A673 (cell line): ENCODE measurements at regions not wholly inside any gene's neighbourhood (a gene's known extent, or its start where the extent isn't known, plus 50 kb on each side); places are given as distances from the start of the nearest gene placed in this dataset.
A peak's percentile ranks its signal among the peaks of the same experiment; 100 is the strongest.

Source experiments
- BruUV-seq: library from RNA; stranded (reverse); fragments of 400-500 nt; replicated peaks from 2 replicates; lab custom pipeline; 2021; lab: Mats Ljungman, UMichigan
- CTCF ChIA-PET: fragments of 300-600 bp; sonication (Branson Sonifier 250); formaldehyde crosslinking; loops from one replicate; lab custom pipeline; 2022; ENCODE audit warnings: antibody characterized with exemption; lab: Charles Lee
- POLR2A ChIA-PET: fragments of 300-600 bp; sonication (Branson Sonifier 250); formaldehyde crosslinking; loops from one replicate; lab custom pipeline; 2022; ENCODE audit warnings: antibody characterized with exemption; ENCODE audit not compliant: low non-redundant PET; lab: Charles Lee
- DNase-seq: peaks from one replicate; pipeline ENCODE4 v3.0.0-alpha.2; 2015; ENCODE audit warnings: low spot score
- H3K27ac ChIP-seq: fragments of 200-600 bp; sonication (generic); 2 replicates; pipeline ENCODE4 v1.5.1; 2016; ENCODE audit warnings: mixed run types, low read depth, mild to moderate bottlenecking, mixed read lengths, antibody characterized with exemption, low read length; ENCODE audit not compliant: poor library complexity, severe bottlenecking
- H3K27me3 ChIP-seq: fragments of 200-600 bp; sonication (generic); replicated peaks from 2 replicates; pipeline ENCODE4 v1.6.1; 2017; ENCODE audit warnings: mixed run types, low read depth, mild to moderate bottlenecking, mixed read lengths, antibody characterized with exemption, low read length; ENCODE audit not compliant: insufficient read depth, poor library complexity
- H3K36me3 ChIP-seq: fragments of 200-600 bp; sonication (generic); 2 replicates; pipeline ENCODE4 v1.6.1; 2016; ENCODE audit warnings: mixed run types, mild to moderate bottlenecking, mixed read lengths, antibody characterized with exemption, low read length; ENCODE audit not compliant: insufficient read depth, poor library complexity, severe bottlenecking
- H3K4me1 ChIP-seq: fragments of 200-600 bp; sonication (generic); 2 replicates; pipeline ENCODE4 v1.6.1; 2017; ENCODE audit warnings: mixed run types, mild to moderate bottlenecking, mixed read lengths, antibody characterized with exemption, low read length; ENCODE audit not compliant: insufficient read depth, poor library complexity, severe bottlenecking
- H3K4me3 ChIP-seq: fragments of 200-600 bp; sonication (generic); 2 replicates; pipeline ENCODE4 v1.5.1; 2016; ENCODE audit warnings: low read depth, mixed run types, mild to moderate bottlenecking, mixed read lengths, low read length; ENCODE audit not compliant: poor library complexity, severe bottlenecking
- H3K9me3 ChIP-seq: fragments of 200-600 bp; sonication (generic); 2 replicates; pipeline ENCODE4 v1.6.1; 2016; ENCODE audit warnings: mixed run types, low read depth, mild to moderate bottlenecking, mixed read lengths, antibody characterized with exemption, low read length; ENCODE audit not compliant: poor library complexity, severe bottlenecking
- EZH2 ChIP-seq: fragments of 200-600 bp; sonication (generic); IDR thresholded peaks from 2 replicates; pipeline ENCODE4 v1.6.1; 2017; ENCODE audit warnings: borderline replicate concordance, low read depth, mild to moderate bottlenecking, mixed read lengths, antibody characterized with exemption, low read length; ENCODE audit not compliant: poor library complexity, severe bottlenecking
- intact Hi-C: fragments of 100-400 bp; cut with micrococcal nuclease; formaldehyde crosslinking; loops from one replicate; pipeline ENCODE4 v1.10.0; 2022; ENCODE audit not compliant: unreplicated experiment
- TF ChIP-seq, protein P1 (sequence below): fragments of 300-800, 200-600 bp; sonication (generic); conservative IDR thresholded peaks from 2 replicates; pipeline ENCODE4 v1.5.1; 2017; ENCODE audit warnings: low read depth, mild to moderate bottlenecking, antibody characterized with exemption, low read length, moderate library complexity, mixed read lengths

DNA sequence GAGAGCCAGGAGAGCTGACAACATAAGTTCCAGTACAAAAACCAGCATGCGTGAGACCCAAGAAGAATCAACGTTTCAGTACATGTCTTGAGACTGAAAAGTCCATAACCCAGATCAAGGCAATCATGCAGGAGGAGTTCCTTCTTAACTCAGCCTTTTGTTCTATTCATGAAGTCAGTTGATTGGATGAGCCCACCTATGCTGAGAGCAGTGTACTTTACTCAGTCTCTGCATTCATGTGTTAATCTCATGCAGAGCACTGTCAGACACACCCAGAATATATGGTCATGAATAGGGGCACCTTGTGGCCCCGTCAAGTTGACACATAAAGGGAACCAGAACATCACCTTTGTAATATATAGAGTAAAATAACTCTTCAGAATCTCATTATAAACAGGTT, 653.6 kb upstream of the CNTNAP5 start:
- Histone ChIP-seq H3K27ac (no peak overlapping the region), H3K36me3 (no peaks in the 10 kb centered on the region), H3K4me3 (no peak overlapping the region), H3K9me3 (no peaks in the 10 kb centered on the region), H3K4me1 (no peaks in the 10 kb centered on the region), H3K27me3 (no peaks in the 10 kb centered on the region)
- ChIA-PET CTCF (no interaction called here), POLR2A (no interaction called here)
- TF ChIP-seq EZH2: no peak
- TF ChIP-seq, protein P1, sequence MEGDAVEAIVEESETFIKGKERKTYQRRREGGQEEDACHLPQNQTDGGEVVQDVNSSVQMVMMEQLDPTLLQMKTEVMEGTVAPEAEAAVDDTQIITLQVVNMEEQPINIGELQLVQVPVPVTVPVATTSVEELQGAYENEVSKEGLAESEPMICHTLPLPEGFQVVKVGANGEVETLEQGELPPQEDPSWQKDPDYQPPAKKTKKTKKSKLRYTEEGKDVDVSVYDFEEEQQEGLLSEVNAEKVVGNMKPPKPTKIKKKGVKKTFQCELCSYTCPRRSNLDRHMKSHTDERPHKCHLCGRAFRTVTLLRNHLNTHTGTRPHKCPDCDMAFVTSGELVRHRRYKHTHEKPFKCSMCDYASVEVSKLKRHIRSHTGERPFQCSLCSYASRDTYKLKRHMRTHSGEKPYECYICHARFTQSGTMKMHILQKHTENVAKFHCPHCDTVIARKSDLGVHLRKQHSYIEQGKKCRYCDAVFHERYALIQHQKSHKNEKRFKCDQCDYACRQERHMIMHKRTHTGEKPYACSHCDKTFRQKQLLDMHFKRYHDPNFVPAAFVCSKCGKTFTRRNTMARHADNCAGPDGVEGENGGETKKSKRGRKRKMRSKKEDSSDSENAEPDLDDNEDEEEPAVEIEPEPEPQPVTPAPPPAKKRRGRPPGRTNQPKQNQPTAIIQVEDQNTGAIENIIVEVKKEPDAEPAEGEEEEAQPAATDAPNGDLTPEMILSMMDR: no peak
- no TSS peak for BruUV-seq
- DNase-seq: no peak
- intact Hi-C loops: no loop called here

DNA sequence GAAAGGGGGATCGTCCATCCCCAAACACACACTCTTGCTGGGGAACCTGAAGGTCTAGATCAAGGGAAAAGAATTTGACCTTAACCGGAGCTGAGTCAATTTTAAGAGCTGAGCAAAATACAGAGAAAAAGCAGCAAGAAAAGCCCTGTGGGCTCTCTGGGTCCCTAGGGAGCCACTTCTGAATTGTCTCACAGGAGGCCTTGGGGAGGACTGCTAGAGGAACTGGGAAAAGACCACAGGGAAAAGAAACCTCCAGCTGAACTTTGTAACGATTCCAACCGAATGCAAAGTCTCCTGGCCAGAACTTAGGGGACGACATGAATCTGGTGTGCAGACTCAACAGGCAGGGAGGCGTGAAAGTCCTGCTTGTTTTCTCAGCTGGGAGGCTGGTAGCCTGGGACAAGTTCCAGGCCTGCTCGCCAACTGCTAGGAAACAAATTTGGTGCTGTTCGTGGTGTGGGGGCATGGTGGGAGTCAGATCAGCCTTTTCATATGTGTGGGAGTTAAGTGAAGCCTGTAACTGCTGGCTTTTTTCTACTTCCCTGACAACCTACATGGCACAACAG, 644.6 kb upstream of the CNTNAP5 start:
- Histone ChIP-seq H3K27ac (no peak overlapping the region), H3K27me3 (no peaks in the 10 kb centered on the region), H3K36me3 (no peaks in the 10 kb centered on the region), H3K4me1 (peaks cover 3% of the 10 kb centered on the region), H3K9me3 (no peaks in the 10 kb centered on the region), H3K4me3 (no peak overlapping the region)
- DNase-seq: peak; percentile 3
- POLR2A ChIA-PET: no interaction called here
- no TSS peak for BruUV-seq
- intact Hi-C loops: no loop called here
- CTCF ChIA-PET: no interaction called here
- TF ChIP-seq EZH2: no peak
- TF ChIP-seq, protein P1: no peak

DNA sequence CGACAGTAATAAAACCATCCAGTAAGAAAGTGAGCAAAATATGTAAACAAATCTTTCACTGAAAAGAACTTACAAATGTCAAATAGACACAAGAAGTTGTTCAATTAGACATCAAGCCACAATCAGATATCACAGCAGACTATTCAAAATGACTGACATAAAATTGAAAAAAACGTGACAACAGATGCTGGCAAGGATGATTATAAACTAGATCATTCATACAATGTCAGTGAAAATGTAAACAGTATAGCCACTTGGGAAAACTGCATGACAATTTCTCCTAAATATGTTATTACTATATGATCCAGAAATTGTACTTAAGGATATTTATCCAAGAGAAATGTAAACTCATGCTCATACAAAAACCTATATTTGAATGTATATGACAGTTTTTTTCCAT, 609.4 kb upstream of the CNTNAP5 start:
- Histone ChIP-seq H3K4me1 (no peaks in the 10 kb centered on the region), H3K36me3 (no peaks in the 10 kb centered on the region), H3K27ac (no peak overlapping the region), H3K27me3 (no peaks in the 10 kb centered on the region), H3K9me3 (no peaks in the 10 kb centered on the region), H3K4me3 (no peak overlapping the region)
- intact Hi-C loops: no loop called here
- no TSS peak for BruUV-seq
- TF ChIP-seq EZH2: no peak
- TF ChIP-seq, protein P1: no peak
- DNase-seq: no peak
- ChIA-PET POLR2A (no interaction called here), CTCF (no interaction called here)
